WTC11 (cell line): ENCODE measurements at regions not wholly inside any gene's neighbourhood (a gene's known extent, or its start where the extent isn't known, plus 50 kb on each side); places are given as distances from the start of the nearest gene placed in this dataset.

Experiments used
- ATAC-seq: fragments of 200-7000 bp; cut with Tn5 transposase; 2 replicates; pipeline ENCODE4 v1.10.0; 2021; ENCODE audit warnings: mild to moderate bottlenecking, moderate library complexity
- CTCF ChIA-PET: fragments of 300-600 bp; sonication (Branson Sonifier 250); formaldehyde crosslinking; loops from one replicate; lab custom pipeline; 2021; ENCODE audit warnings: antibody characterized with exemption; lab: Charles Lee
- POLR2A ChIA-PET: fragments of 350-600 bp; sonication (Branson Sonifier 250); formaldehyde crosslinking; loops from one replicate; lab custom pipeline; 2021; ENCODE audit warnings: antibody characterized with exemption; lab: Charles Lee
- DNase-seq: peaks from one replicate; pipeline ENCODE4 v3.0.0; 2021; ENCODE audit warnings: low spot score
- H3K27ac Mint-ChIP-seq: 2 replicates; pipeline ENCODE4 v1.8.0; 2021; ENCODE audit warnings: mixed read lengths
- H3K27me3 Mint-ChIP-seq: 2 replicates; pipeline ENCODE4 v1.8.0; 2021; ENCODE audit warnings: low read depth, mild to moderate bottlenecking, moderate library complexity, mixed read lengths
- H3K36me3 Mint-ChIP-seq: 2 replicates; pipeline ENCODE4 v1.8.0; 2021; ENCODE audit warnings: mixed read lengths
- H3K4me1 Mint-ChIP-seq: 2 replicates; pipeline ENCODE4 v1.8.0; 2022; ENCODE audit warnings: mixed read lengths
- H3K4me3 Mint-ChIP-seq: 2 replicates; pipeline ENCODE4 v1.8.0; 2021; ENCODE audit warnings: mild to moderate bottlenecking, moderate library complexity, mixed read lengths
- H3K9me3 Mint-ChIP-seq: 2 replicates; pipeline ENCODE4 v1.8.0; 2021; ENCODE audit warnings: mixed read lengths
- FOXP1 ChIP-seq: sonication (generic); formaldehyde crosslinking; IDR thresholded peaks from 2 replicates; pipeline ENCODE4 v1.8.0; 2022; ENCODE audit warnings: missing genetic modification reagents, mild to moderate bottlenecking, moderate library complexity, borderline replicate concordance
- HMGA2 ChIP-seq: fragments of 250-450 bp; sonication (Bioruptor Pico); IDR thresholded peaks from 2 replicates; pipeline ENCODE4 v1.4.0; 2021; ENCODE audit warnings: mild to moderate bottlenecking, moderate library complexity
- NFE2L1 ChIP-seq: sonication (generic); formaldehyde crosslinking; IDR thresholded peaks from 2 replicates; pipeline ENCODE4 v1.8.1; 2023; ENCODE audit warnings: missing genetic modification reagents
- NR3C1 ChIP-seq: sonication (generic); formaldehyde crosslinking; conservative IDR thresholded peaks from 2 replicates; pipeline ENCODE4 v1.8.1; 2023; ENCODE audit warnings: low read depth, mild to moderate bottlenecking, missing genetic modification reagents
- RELA ChIP-seq: sonication (generic); formaldehyde crosslinking; IDR thresholded peaks from 2 replicates; pipeline ENCODE4 v1.8.1; 2022; ENCODE audit warnings: missing genetic modification reagents, mild to moderate bottlenecking, borderline replicate concordance
- RORB ChIP-seq: fragments of 250-450 bp; sonication (Bioruptor Pico); IDR thresholded peaks from 2 replicates; pipeline ENCODE4 v1.9.0; 2021; ENCODE audit warnings: mild to moderate bottlenecking
- SP1 ChIP-seq: sonication (generic); formaldehyde crosslinking; conservative IDR thresholded peaks from 2 replicates; pipeline ENCODE4 v1.8.1; 2022; ENCODE audit warnings: missing genetic modification reagents
- TEAD4 ChIP-seq: sonication (generic); formaldehyde crosslinking; IDR thresholded peaks from 2 replicates; pipeline ENCODE4 v1.8.0; 2022; ENCODE audit warnings: mild to moderate bottlenecking, missing genetic modification reagents
- ZNF219 ChIP-seq: sonication (generic); formaldehyde crosslinking; IDR thresholded peaks from 2 replicates; pipeline ENCODE4 v1.8.0; 2023; ENCODE audit warnings: missing genetic modification reagents, mild to moderate bottlenecking, borderline replicate concordance
- TF ChIP-seq, protein P1 (sequence below): sonication (generic); formaldehyde crosslinking; IDR thresholded peaks from 2 replicates; pipeline ENCODE4 v1.8.0; 2022; ENCODE audit warnings: mild to moderate bottlenecking, missing genetic modification reagents
- TF ChIP-seq, protein P2 (sequence below): fragments of 250-450 bp; sonication (Bioruptor Pico); IDR thresholded peaks from 2 replicates; pipeline ENCODE4 v1.9.0; 2021; ENCODE audit warnings: mild to moderate bottlenecking, borderline replicate concordance
- TF ChIP-seq, protein P3 (sequence below): sonication (generic); formaldehyde crosslinking; IDR thresholded peaks from 2 replicates; pipeline ENCODE4 v1.8.1; 2022; ENCODE audit warnings: low read depth, missing genetic modification reagents, borderline replicate concordance
- TF ChIP-seq, protein P4 (sequence below): fragments of 200-600 bp; IDR thresholded peaks from 2 replicates; pipeline ENCODE4 v1.8.0; 2022; ENCODE audit warnings: antibody characterized with exemption
- TF ChIP-seq, protein P5 (sequence below): sonication (generic); formaldehyde crosslinking; IDR thresholded peaks from 2 replicates; pipeline ENCODE4 v1.8.1; 2023; ENCODE audit warnings: mild to moderate bottlenecking, missing genetic modification reagents
- TF ChIP-seq, protein P6 (sequence below): sonication (generic); formaldehyde crosslinking; IDR thresholded peaks from 2 replicates; pipeline ENCODE4 v1.8.1; 2023; ENCODE audit warnings: mild to moderate bottlenecking, missing genetic modification reagents
- TF ChIP-seq, protein P7 (sequence below): sonication (generic); formaldehyde crosslinking; IDR thresholded peaks from 2 replicates; pipeline ENCODE4 v1.8.1; 2022; ENCODE audit warnings: low read depth, mild to moderate bottlenecking, moderate library complexity, missing genetic modification reagents, borderline replicate concordance
- TF ChIP-seq, protein P8 (sequence below): sonication (generic); formaldehyde crosslinking; IDR thresholded peaks from 2 replicates; pipeline ENCODE4 v1.8.1; 2023; ENCODE audit warnings: mild to moderate bottlenecking, moderate library complexity, missing genetic modification reagents

DNA sequence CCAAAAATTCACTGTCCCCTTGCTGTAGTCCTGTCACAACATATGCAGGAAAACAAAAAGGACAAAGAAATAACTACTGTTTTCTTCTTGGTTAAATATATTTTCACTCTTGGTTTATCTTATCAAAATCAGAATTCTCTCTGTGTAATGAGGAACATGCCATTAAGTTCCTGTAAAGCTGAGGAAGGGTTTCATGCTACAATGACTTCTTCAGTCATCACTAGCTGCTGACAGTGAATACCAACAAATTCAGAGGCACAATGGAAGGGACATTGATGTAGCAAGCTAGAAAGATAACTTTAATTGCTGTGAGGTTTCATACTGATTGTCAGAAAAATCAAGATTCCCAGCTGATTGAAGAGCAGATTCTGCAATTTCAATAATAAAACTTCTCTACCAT is 782.9 kb upstream of the HTR2C start:
- POLR2A ChIA-PET, result no interaction called here
- peaks cover 11% of the 10 kb centered on the region for H3K9me3 Mint-ChIP-seq
- peaks cover 13% of the 10 kb centered on the region for H3K36me3 Mint-ChIP-seq
- CTCF ChIA-PET, result no interaction called here
- H3K27ac Mint-ChIP-seq, result no peak overlapping the region
- DNase-seq (no peak), ATAC-seq (no peak)
- H3K27me3 Mint-ChIP-seq, result no peaks in the 10 kb centered on the region
- no peak overlapping the region for H3K4me3 Mint-ChIP-seq
- TF ChIP-seq SP1 (CRISPR knock-in tag) (no peak), FOXP1 (no peak), NR3C1 (CRISPR knock-in tag) (no peak), RORB (CRISPR knock-in tag) (no peak), TEAD4 (CRISPR knock-in tag) (no peak), ZNF219 (CRISPR knock-in tag) (no peak), NFE2L1 (CRISPR knock-in tag) (no peak), HMGA2 (CRISPR knock-in tag) (no peak), RELA (no peak)
- TF ChIP-seq, protein P1, sequence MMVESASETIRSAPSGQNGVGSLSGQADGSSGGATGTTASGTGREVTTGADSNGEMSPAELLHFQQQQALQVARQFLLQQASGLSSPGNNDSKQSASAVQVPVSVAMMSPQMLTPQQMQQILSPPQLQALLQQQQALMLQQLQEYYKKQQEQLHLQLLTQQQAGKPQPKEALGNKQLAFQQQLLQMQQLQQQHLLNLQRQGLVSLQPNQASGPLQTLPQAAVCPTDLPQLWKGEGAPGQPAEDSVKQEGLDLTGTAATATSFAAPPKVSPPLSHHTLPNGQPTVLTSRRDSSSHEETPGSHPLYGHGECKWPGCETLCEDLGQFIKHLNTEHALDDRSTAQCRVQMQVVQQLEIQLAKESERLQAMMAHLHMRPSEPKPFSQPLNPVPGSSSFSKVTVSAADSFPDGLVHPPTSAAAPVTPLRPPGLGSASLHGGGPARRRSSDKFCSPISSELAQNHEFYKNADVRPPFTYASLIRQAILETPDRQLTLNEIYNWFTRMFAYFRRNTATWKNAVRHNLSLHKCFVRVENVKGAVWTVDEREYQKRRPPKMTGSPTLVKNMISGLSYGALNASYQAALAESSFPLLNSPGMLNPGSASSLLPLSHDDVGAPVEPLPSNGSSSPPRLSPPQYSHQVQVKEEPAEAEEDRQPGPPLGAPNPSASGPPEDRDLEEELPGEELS (CRISPR knock-in tag), result no peak
- TF ChIP-seq, protein P2, sequence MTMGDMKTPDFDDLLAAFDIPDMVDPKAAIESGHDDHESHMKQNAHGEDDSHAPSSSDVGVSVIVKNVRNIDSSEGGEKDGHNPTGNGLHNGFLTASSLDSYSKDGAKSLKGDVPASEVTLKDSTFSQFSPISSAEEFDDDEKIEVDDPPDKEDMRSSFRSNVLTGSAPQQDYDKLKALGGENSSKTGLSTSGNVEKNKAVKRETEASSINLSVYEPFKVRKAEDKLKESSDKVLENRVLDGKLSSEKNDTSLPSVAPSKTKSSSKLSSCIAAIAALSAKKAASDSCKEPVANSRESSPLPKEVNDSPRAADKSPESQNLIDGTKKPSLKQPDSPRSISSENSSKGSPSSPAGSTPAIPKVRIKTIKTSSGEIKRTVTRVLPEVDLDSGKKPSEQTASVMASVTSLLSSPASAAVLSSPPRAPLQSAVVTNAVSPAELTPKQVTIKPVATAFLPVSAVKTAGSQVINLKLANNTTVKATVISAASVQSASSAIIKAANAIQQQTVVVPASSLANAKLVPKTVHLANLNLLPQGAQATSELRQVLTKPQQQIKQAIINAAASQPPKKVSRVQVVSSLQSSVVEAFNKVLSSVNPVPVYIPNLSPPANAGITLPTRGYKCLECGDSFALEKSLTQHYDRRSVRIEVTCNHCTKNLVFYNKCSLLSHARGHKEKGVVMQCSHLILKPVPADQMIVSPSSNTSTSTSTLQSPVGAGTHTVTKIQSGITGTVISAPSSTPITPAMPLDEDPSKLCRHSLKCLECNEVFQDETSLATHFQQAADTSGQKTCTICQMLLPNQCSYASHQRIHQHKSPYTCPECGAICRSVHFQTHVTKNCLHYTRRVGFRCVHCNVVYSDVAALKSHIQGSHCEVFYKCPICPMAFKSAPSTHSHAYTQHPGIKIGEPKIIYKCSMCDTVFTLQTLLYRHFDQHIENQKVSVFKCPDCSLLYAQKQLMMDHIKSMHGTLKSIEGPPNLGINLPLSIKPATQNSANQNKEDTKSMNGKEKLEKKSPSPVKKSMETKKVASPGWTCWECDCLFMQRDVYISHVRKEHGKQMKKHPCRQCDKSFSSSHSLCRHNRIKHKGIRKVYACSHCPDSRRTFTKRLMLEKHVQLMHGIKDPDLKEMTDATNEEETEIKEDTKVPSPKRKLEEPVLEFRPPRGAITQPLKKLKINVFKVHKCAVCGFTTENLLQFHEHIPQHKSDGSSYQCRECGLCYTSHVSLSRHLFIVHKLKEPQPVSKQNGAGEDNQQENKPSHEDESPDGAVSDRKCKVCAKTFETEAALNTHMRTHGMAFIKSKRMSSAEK (CRISPR knock-in tag), result no peak
- TF ChIP-seq, protein P3, sequence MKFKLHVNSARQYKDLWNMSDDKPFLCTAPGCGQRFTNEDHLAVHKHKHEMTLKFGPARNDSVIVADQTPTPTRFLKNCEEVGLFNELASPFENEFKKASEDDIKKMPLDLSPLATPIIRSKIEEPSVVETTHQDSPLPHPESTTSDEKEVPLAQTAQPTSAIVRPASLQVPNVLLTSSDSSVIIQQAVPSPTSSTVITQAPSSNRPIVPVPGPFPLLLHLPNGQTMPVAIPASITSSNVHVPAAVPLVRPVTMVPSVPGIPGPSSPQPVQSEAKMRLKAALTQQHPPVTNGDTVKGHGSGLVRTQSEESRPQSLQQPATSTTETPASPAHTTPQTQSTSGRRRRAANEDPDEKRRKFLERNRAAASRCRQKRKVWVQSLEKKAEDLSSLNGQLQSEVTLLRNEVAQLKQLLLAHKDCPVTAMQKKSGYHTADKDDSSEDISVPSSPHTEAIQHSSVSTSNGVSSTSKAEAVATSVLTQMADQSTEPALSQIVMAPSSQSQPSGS (CRISPR knock-in tag), result no peak
- TF ChIP-seq, protein P4, sequence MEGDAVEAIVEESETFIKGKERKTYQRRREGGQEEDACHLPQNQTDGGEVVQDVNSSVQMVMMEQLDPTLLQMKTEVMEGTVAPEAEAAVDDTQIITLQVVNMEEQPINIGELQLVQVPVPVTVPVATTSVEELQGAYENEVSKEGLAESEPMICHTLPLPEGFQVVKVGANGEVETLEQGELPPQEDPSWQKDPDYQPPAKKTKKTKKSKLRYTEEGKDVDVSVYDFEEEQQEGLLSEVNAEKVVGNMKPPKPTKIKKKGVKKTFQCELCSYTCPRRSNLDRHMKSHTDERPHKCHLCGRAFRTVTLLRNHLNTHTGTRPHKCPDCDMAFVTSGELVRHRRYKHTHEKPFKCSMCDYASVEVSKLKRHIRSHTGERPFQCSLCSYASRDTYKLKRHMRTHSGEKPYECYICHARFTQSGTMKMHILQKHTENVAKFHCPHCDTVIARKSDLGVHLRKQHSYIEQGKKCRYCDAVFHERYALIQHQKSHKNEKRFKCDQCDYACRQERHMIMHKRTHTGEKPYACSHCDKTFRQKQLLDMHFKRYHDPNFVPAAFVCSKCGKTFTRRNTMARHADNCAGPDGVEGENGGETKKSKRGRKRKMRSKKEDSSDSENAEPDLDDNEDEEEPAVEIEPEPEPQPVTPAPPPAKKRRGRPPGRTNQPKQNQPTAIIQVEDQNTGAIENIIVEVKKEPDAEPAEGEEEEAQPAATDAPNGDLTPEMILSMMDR, result no peak
- TF ChIP-seq, protein P5, sequence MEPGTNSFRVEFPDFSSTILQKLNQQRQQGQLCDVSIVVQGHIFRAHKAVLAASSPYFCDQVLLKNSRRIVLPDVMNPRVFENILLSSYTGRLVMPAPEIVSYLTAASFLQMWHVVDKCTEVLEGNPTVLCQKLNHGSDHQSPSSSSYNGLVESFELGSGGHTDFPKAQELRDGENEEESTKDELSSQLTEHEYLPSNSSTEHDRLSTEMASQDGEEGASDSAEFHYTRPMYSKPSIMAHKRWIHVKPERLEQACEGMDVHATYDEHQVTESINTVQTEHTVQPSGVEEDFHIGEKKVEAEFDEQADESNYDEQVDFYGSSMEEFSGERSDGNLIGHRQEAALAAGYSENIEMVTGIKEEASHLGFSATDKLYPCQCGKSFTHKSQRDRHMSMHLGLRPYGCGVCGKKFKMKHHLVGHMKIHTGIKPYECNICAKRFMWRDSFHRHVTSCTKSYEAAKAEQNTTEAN (CRISPR knock-in tag), result no peak
- TF ChIP-seq, protein P6, sequence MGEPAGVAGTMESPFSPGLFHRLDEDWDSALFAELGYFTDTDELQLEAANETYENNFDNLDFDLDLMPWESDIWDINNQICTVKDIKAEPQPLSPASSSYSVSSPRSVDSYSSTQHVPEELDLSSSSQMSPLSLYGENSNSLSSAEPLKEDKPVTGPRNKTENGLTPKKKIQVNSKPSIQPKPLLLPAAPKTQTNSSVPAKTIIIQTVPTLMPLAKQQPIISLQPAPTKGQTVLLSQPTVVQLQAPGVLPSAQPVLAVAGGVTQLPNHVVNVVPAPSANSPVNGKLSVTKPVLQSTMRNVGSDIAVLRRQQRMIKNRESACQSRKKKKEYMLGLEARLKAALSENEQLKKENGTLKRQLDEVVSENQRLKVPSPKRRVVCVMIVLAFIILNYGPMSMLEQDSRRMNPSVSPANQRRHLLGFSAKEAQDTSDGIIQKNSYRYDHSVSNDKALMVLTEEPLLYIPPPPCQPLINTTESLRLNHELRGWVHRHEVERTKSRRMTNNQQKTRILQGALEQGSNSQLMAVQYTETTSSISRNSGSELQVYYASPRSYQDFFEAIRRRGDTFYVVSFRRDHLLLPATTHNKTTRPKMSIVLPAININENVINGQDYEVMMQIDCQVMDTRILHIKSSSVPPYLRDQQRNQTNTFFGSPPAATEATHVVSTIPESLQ (CRISPR knock-in tag), result no peak
- TF ChIP-seq, protein P7, sequence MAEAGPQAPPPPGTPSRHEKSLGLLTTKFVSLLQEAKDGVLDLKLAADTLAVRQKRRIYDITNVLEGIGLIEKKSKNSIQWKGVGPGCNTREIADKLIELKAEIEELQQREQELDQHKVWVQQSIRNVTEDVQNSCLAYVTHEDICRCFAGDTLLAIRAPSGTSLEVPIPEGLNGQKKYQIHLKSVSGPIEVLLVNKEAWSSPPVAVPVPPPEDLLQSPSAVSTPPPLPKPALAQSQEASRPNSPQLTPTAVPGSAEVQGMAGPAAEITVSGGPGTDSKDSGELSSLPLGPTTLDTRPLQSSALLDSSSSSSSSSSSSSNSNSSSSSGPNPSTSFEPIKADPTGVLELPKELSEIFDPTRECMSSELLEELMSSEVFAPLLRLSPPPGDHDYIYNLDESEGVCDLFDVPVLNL, result no peak
- TF ChIP-seq, protein P8, sequence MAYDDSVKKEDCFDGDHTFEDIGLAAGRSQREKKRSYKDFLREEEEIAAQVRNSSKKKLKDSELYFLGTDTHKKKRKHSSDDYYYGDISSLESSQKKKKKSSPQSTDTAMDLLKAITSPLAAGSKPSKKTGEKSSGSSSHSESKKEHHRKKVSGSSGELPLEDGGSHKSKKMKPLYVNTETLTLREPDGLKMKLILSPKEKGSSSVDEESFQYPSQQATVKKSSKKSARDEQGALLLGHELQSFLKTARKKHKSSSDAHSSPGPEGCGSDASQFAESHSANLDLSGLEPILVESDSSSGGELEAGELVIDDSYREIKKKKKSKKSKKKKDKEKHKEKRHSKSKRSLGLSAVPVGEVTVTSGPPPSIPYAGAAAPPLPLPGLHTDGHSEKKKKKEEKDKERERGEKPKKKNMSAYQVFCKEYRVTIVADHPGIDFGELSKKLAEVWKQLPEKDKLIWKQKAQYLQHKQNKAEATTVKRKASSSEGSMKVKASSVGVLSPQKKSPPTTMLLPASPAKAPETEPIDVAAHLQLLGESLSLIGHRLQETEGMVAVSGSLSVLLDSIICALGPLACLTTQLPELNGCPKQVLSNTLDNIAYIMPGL (CRISPR knock-in tag), result no peak
- peaks cover 52% of the 10 kb centered on the region for H3K4me1 Mint-ChIP-seq
